ENCODE measurements at regions not wholly inside any gene's neighbourhood (a gene's known extent, or its start where the extent isn't known, plus 50 kb on each side); places are given as distances from the start of the nearest gene placed in this dataset.

- DNase-seq (ENCODE audit: low read depth, low spot score), result no peak
These were observed 116.1 kb downstream of the UQCRFS1 start for GRCh38 chr19:29096896-29097295.

GRCh38 chr19:29093553-29093908, 119.4 kb downstream of the UQCRFS1 start:
- no peak for DNase-seq (ENCODE audit: low read depth, low spot score)

GRCh38 chr19:29092712-29093552, 120.0 kb downstream of the UQCRFS1 start:
- DNase-seq (ENCODE audit: low read depth, low spot score), result no peak

GRCh38 chr19:29090783-29091526, 122.0 kb downstream of the UQCRFS1 start:
- DNase-seq (ENCODE audit: low read depth, low spot score), result no peak

- DNase-seq (ENCODE audit: low read depth, low spot score), result no peak
These were observed 123.6 kb downstream of the UQCRFS1 start for GRCh38 chr19:29089315-29089870.

- DNase-seq (ENCODE audit: low read depth, low spot score), result no peak
These were observed 124.2 kb downstream of the UQCRFS1 start for GRCh38 chr19:29088761-29089160.

GRCh38 chr19:29086646-29087045, 126.3 kb downstream of the UQCRFS1 start:
- DNase-seq (ENCODE audit: low read depth, low spot score), result no peak

- DNase-seq (ENCODE audit: low read depth, low spot score), result no peak
These were observed 126.8 kb downstream of the UQCRFS1 start for GRCh38 chr19:29086182-29086581.

- DNase-seq (ENCODE audit: low read depth, low spot score), result no peak
These were observed 127.3 kb downstream of the UQCRFS1 start for GRCh38 chr19:29085630-29086029.

GRCh38 chr19:29085206-29085605, 127.7 kb downstream of the UQCRFS1 start:
- no peak for DNase-seq (ENCODE audit: low read depth, low spot score)

- DNase-seq (ENCODE audit: low read depth, low spot score), result no peak
These were observed 128.7 kb downstream of the UQCRFS1 start for GRCh38 chr19:29084266-29084665.

- DNase-seq (ENCODE audit: low read depth, low spot score), result no peak
These were observed 129.1 kb downstream of the UQCRFS1 start for GRCh38 chr19:29083863-29084262.

- DNase-seq (ENCODE audit: low read depth, low spot score), result no peak
These were observed 133.5 kb downstream of the UQCRFS1 start for GRCh38 chr19:29079356-29080032.

- no peak for DNase-seq (ENCODE audit: low read depth, low spot score)
These were observed 136.0 kb downstream of the UQCRFS1 start for GRCh38 chr19:29076963-29077362.

- DNase-seq (ENCODE audit: low read depth, low spot score), result no peak
These were observed 136.8 kb downstream of the UQCRFS1 start for GRCh38 chr19:29076161-29076560.

- no peak for DNase-seq (ENCODE audit: low read depth, low spot score)
These were observed 137.8 kb downstream of the UQCRFS1 start for GRCh38 chr19:29075149-29075548.

- no peak for DNase-seq (ENCODE audit: low read depth, low spot score)
These were observed 138.4 kb downstream of the UQCRFS1 start for GRCh38 chr19:29074579-29074978.

GRCh38 chr19:29067831-29068230, 145.1 kb downstream of the UQCRFS1 start:
- DNase-seq (ENCODE audit: low read depth, low spot score), result no peak

GRCh38 chr19:29062475-29063435, 150.2 kb downstream of the UQCRFS1 start:
- no peak for DNase-seq (ENCODE audit: low read depth, low spot score)

GRCh38 chr19:29060813-29061364, 152.1 kb downstream of the UQCRFS1 start:
- DNase-seq (ENCODE audit: low read depth, low spot score), result no peak

- DNase-seq (ENCODE audit: low read depth, low spot score), result no peak
These were observed 156.4 kb downstream of the UQCRFS1 start for GRCh38 chr19:29056535-29056934.

Data from iPS DF 19.7 (cell line).